Stomach (tissue), 4 donors: ENCODE measurements at regions not wholly inside any gene's neighbourhood (a gene's known extent, or its start where the extent isn't known, plus 50 kb on each side); places are given as distances from the start of the nearest gene placed in this dataset.

ENCODE experiments used
- CTCF ChIP-seq, 7 experiments: fragments of 450-650 bp in 4 of 7; fragments of 200-600 bp in 3 of 7; sonication (generic) in 3 of 7; IDR thresholded peaks; one replicate each; pipeline ENCODE4 v1.5.1; 2016 to 2019; ENCODE audit warnings: antibody characterized with exemption in 7 of 7, control low read depth in 2 of 7, mild to moderate bottlenecking in 1 of 7
- EP300 ChIP-seq: sonication (generic); formaldehyde crosslinking; IDR thresholded peaks from one replicate; pipeline ENCODE4 v1.6.1; 2017; ENCODE audit warnings: antibody characterized with exemption
- POLR2A ChIP-seq, 4 donors: fragments of 450-650 bp; IDR thresholded peaks; one replicate each; pipeline ENCODE4 v1.6.1; 2016; ENCODE audit warnings: antibody characterized with exemption in 4 of 4, control low read depth in 2 of 4, mild to moderate bottlenecking in 1 of 4, moderate library complexity in 1 of 4
- POLR2AphosphoS5 ChIP-seq, 3 donors: sonication (generic); formaldehyde crosslinking; IDR thresholded peaks; one replicate each; pipeline ENCODE4 v1.6.1; 2016; ENCODE audit warnings: antibody characterized with exemption in 3 of 3

GRCh38 chr4:158443731-158444130 lies 78.0 kb upstream of the RXFP1 start:
- no peak for TF ChIP-seq CTCF (IDR thresholded peaks at IDR 0.05)
- TF ChIP-seq POLR2A (IDR thresholded peaks at IDR 0.05), result no peak
- TF ChIP-seq EP300, result no peak
- no peak for TF ChIP-seq POLR2AphosphoS5 (IDR thresholded peaks at IDR 0.05)
